HG02970 (cell line): ENCODE measurements at regions not wholly inside any gene's neighbourhood (a gene's known extent, or its start where the extent isn't known, plus 50 kb on each side); places are given as distances from the start of the nearest gene placed in this dataset.
"Not testable (repeated sequence)": the region's sequence is repeated elsewhere in the genome, so short reads cannot be mapped to it uniquely, and the experiment has no call there.

Experiments used
- ATAC-seq: cut with Tn5 transposase; IDR thresholded peaks from one replicate; pipeline ENCODE4 v1.9.1; 2021; ENCODE audit warnings: mild to moderate bottlenecking, moderate library complexity, moderate number of reproducible peaks; ENCODE audit not compliant: unreplicated experiment, low FRiP score

GRCh38 chr3:153266619-153267018 is 104.6 kb downstream of the RAP2B start:
- no peak for ATAC-seq

GRCh38 chr3:153268564-153269279 is 106.7 kb downstream of the RAP2B start:
- ATAC-seq, result no peak

- ATAC-seq, result no peak
These were observed 107.7 kb downstream of the RAP2B start for GRCh38 chr3:153269730-153270129.

DNA sequence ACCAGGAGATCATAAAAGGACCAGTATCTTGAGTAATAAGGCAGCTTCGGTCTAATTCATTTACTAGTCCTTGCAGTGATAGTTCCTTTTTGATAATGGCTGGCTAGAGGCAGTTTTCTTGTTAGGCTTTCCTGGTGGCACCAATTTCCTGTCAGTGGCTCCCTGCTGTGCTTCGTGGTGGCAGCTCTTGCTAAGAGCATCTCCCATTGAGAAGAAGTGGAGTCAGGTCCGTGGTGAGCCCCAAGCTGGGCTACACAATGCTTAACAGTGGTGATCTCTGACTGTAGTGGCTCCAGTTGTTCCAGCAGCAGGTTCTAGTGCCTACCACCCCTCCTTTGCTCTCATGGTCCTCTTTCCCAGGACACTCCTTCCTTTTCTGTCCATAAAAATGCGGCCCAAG is 111.2 kb downstream of the RAP2B start:
- ATAC-seq, result no peak

DNA sequence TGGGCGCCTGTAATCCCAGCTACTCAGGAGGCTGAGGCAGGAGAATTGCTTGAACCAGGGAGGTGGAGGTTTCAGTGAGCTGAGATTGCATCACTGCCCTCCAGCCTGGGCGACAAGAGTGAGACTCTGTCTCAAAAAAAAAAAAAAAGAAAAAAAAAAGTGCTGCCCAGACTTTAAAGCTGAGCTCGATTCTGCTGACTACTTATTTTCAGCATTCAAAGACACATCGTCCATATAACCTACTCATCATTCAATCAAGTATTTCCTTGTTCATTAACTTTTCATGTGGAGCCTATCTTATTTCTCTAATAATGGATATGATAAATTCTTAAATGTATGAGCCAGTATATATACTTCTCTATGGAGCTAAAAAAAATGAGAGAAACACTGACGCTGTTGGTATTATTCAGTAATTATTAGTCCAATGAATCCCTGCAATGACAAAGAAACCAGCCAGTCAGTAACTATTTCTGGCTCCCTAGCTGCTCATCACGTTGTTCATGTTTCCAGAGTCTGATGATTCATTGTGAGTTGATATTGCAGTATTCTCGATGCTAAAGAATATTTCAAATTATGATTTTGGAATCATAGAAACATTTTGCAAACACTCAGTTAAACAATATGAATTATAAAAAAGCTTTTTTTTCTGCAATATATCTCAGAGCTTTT is 111.9 kb downstream of the RAP2B start:
- ATAC-seq, result no peak

GRCh38 chr3:153274561-153274960 is 112.5 kb downstream of the RAP2B start:
- ATAC-seq, result no peak

DNA sequence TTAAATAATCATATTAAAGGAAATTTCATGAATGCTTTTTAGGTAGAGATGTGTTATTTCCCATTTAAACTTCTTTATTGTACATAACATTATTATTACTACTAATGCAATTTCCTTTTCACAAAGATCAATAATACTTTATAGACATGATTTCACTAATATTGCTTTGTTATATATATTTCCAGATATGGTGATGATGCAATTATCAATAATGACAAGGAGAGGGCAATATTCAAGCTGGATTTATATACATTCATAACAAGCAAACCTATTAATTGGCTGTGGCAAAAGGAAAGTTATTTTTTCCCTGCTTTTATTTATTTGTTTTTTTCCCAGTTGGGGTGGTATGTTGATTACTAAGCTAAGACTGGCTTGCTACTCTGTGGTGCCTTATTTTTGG is 113.5 kb downstream of the RAP2B start:
- ATAC-seq, result no peak

DNA sequence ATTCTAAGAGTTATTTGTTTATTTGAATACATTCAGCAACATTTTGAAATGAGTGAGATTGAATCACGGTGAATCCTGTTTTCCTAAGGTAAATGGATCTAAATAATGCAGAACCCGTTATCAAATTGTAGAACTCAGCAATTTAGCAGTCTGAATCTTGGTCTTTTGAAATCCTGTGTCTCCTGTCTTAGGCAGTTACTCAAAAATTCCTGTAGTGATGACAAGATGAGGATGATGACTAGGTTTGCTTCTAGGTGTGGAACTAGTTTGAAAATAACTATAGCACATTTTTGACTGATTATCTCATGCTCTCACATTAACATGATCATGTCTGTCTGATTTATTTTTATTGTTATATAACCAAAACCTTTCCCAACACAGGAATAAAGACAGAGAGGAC is 115.0 kb downstream of the RAP2B start:
- no peak for ATAC-seq

- ATAC-seq, result not testable (repeated sequence)
These were observed 119.4 kb downstream of the RAP2B start for GRCh38 chr3:153281236-153281997.

DNA sequence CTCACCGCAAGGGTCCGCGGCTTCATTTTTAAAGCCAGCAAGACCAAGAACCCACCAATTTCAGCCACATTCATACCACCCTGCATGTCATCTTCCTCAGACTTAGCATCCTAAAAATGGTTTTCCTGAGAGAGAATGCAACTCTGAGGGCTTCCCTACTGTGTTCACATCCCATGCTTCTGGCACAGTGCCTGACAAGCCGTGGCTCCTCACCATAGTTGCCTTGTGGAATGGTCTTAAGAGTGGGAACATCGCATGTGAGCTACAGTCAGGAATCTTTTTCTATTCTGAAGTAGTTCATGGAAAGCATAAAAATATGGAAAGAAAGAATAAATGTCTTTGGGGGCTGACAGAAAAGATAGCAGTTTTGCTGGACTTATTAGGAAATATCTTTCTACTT is 120.3 kb downstream of the RAP2B start:
- no peak for ATAC-seq

GRCh38 chr3:153284282-153284938 is 122.4 kb downstream of the RAP2B start:
- ATAC-seq, result no peak

DNA sequence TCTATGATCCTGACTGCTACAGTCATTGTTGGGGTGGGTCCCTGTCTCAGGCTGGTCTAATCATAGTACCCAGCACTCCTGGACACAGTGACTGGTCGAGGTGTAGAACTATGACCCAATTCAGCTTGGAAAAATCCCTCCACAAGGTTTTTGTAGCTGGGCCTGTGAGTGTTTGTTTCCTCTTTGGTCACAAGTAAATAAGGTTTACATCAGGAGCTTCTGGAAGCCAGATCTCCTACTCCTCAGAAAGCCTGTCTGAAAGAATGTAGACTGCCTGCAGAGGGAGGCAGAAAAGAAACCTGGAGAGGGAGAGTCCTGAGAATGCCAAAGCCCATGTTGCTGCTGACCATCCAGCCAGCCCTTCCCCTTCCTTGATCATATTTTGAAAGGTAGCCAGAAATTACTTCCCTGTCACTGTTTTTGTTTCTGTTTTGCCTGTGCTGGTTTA is 123.2 kb downstream of the RAP2B start:
- no peak for ATAC-seq

DNA sequence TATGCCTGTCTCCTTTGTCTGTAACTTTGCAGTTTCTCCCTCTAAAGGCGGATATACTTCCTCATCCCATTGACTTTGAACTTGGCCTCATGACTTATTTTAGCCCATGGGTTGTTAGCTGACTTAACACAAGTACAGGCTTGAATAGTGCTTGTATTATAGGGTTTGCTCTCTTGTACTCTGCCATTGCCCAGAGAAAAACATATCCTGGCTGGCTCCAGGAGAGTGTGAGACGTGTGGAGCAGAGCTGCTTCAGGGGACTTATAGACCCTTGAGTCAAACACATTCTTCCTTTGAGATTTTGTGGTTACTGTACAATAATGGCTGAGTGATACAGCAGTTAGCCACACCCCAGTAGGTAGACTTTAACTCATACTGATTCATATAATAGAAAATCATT is 124.0 kb downstream of the RAP2B start:
- ATAC-seq, result no peak

DNA sequence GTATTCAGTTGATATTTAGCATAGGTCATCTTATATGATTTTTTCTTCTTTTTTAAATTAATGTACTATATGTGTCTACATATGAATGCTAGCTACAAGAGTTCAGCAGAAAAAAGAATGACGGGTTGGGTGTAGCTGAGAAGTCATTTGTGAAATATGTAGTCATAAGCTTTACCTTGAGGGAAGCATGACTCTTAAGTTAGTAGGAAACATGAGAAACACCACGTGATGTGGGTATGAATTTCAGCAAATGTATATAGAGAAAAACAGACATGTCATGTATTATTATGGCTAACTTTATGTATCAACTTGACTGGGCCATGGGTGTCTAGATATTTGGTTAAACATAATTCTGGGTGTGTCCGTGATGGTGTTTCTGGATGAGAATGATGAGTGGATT is 125.0 kb downstream of the RAP2B start:
- ATAC-seq, result no peak

GRCh38 chr3:153289334-153289808 is 127.3 kb downstream of the RAP2B start:
- no peak for ATAC-seq

DNA sequence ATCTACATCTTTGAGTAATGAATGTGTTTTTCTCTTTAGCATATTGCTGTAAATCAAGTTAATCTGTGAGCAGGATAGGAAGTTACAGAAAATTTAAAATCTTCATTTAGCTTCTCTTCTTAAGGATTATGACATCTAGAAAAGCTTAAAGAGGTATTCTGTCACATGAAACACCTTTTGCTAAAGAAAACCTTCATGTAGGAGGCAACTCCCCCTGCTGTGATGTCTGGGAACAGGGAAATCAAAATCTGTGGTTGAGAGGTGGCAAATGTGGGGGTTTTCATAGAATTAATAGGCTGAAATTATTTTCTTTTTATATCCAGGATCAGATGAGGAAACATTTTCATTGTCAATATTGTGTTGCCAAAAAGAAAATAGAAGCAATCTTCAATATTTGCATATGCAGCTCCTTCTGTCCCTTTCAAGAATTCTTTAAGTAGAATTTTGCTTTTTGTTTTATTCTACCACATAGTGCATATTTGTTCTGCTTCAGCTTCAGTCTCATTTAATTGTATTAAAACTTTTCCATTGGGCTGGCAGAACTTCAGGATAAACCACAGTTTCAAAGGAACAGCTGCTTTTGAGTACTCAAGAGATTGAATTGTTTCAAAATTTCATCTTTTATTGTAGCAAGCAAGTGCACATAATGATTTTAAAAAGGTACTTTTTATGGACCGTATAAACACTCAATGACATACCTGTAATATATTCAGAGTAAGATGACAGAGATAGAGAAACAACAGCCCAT is 128.4 kb downstream of the RAP2B start:
- no peak for ATAC-seq

DNA sequence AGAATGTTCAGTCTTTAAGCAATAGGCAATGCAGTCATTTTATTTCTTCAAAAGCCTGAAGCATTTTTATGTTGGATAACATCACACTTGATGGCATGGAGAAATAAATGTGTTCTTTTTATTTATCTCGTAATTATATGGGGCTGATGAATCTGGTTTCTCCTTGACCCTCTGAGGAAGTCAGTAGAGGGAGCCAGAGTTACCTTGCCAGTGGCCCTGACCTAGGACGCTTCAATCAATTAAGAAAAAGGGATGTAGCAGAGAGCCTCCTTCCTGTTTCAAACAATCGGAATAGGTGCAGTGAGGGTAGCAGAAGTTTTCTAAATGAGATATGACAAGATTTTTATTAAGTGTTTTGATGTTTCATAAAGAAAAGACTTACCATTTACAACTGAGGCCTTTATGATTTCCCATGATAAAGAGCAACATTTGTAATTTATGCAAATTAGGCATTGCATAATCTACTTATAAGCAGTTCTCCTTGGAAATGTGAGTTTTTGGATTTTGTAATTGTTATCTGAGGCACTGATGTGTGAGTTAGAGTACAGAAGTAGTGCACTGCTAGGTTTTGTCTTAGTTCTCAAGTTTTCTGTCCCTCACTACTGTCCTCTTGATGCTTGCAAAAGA is 129.1 kb downstream of the RAP2B start:
- ATAC-seq, result no peak

GRCh38 chr3:153293265-153293664 is 131.2 kb downstream of the RAP2B start:
- ATAC-seq, result no peak

- no peak for ATAC-seq
These were observed 133.9 kb downstream of the RAP2B start for GRCh38 chr3:153295901-153296300.

DNA sequence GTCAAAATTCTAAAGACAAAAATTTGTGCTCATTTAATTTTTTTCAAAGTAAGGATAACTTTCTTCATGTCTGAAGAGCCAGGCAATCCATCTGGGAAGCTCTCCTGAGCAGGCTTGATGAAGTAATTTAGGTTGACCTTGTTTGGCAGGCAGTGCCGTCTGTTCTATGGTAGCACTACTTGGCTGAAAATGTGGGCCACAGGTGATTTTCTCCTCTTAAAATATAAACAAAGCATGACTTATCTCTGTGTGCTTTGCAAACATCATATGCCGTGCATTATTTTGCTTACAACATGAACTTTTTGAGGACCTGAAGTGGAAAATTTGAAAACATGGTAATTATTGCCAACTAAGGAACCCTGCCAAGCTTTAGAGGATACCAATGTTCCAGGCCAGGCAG is 143.2 kb downstream of the RAP2B start:
- ATAC-seq, result no peak
